HG03521 (cell line): ENCODE measurements at regions not wholly inside any gene's neighbourhood (a gene's known extent, or its start where the extent isn't known, plus 50 kb on each side); places are given as distances from the start of the nearest gene placed in this dataset.

ENCODE experiments used
- ATAC-seq: cut with Tn5 transposase; IDR thresholded peaks from one replicate; pipeline ENCODE4 v1.9.1; 2021; ENCODE audit warnings: mild to moderate bottlenecking, moderate library complexity; ENCODE audit not compliant: unreplicated experiment

GRCh38 chr13:40376296-40376849 is 290.1 kb downstream of the FOXO1 start:
- no peak for ATAC-seq

- ATAC-seq = no peak
Observed at GRCh38 chr13:40376867-40377535, 289.4 kb downstream of the FOXO1 start.

- ATAC-seq = no peak
Observed at GRCh38 chr13:40377783-40378182, 288.7 kb downstream of the FOXO1 start.

- ATAC-seq = no peak
Observed at GRCh38 chr13:40379196-40379595, 287.2 kb downstream of the FOXO1 start.

- ATAC-seq = no peak
Observed at GRCh38 chr13:40379794-40380578, 286.5 kb downstream of the FOXO1 start.

- no peak for ATAC-seq
Observed at GRCh38 chr13:40381935-40382764, 284.3 kb downstream of the FOXO1 start.

GRCh38 chr13:40383132-40383531 is 283.3 kb downstream of the FOXO1 start:
- ATAC-seq = no peak

GRCh38 chr13:40383885-40384284 is 282.6 kb downstream of the FOXO1 start:
- no peak for ATAC-seq

- no peak for ATAC-seq
Observed at GRCh38 chr13:40384976-40385857, 281.2 kb downstream of the FOXO1 start.

GRCh38 chr13:40385858-40386180 is 280.6 kb downstream of the FOXO1 start:
- ATAC-seq = no peak

GRCh38 chr13:40386586-40386985 is 279.9 kb downstream of the FOXO1 start:
- no peak for ATAC-seq

GRCh38 chr13:40387775-40388174 is 278.7 kb downstream of the FOXO1 start:
- ATAC-seq = no peak

GRCh38 chr13:40388617-40389016 is 277.8 kb downstream of the FOXO1 start:
- ATAC-seq = peak; percentile 91

GRCh38 chr13:40389081-40389641 is 277.3 kb downstream of the FOXO1 start:
- ATAC-seq = peak; percentile 60

GRCh38 chr13:40390401-40390916 is 276.0 kb downstream of the FOXO1 start:
- ATAC-seq = no peak

- ATAC-seq = no peak
Observed at GRCh38 chr13:40391788-40392187, 274.7 kb downstream of the FOXO1 start.

GRCh38 chr13:40394304-40394985 is 272.0 kb downstream of the FOXO1 start:
- no peak for ATAC-seq

- no peak for ATAC-seq
Observed at GRCh38 chr13:40398065-40398464, 268.4 kb downstream of the FOXO1 start.

- ATAC-seq = no peak
Observed at GRCh38 chr13:40399756-40400155, 266.7 kb downstream of the FOXO1 start.
